ENCODE measurements at regions not wholly inside any gene's neighbourhood (a gene's known extent, or its start where the extent isn't known, plus 50 kb on each side); places are given as distances from the start of the nearest gene placed in this dataset.

GRCh38 chrY:19146296-19146695 lies 372.8 kb upstream of the HSFY2 start:
- no peaks in the 10 kb centered on the region for H3K27me3 ChIP-seq (ENCODE audit: control insufficient read depth in 3 of 3, insufficient read depth in 3 of 3, low read length in 3 of 3)
- no peaks in the 10 kb centered on the region for H3K4me1 ChIP-seq (ENCODE audit: control insufficient read depth in 3 of 3, insufficient read depth in 2 of 3, low read depth in 1 of 3, low read length in 2 of 3)
- no peak overlapping the region for H3K27ac ChIP-seq (ENCODE audit: low read depth in 1 of 3, low read length in 2 of 3)
- no peaks in the 10 kb centered on the region for H3K36me3 ChIP-seq (ENCODE audit: control insufficient read depth in 3 of 3, insufficient read depth in 2 of 3, low read depth in 1 of 3, low read length in 3 of 3)
- no peak for DNase-seq
- no peaks in the 10 kb centered on the region for H3K9me3 ChIP-seq (ENCODE audit: control insufficient read depth in 2 of 2, insufficient read depth in 1 of 2, low read depth in 1 of 2, low read length in 1 of 2)
- no peak for FAIRE-seq
- H3K4me3 ChIP-seq (ENCODE audit: low read depth in 1 of 3, low read length in 3 of 3), result no peak overlapping the region
- 0 to 17% methylated on average over 1 of the region's 1 CpG; no CpG with 5 or more reads in 1 of the 3 donors for WGBS, 3 donors

GRCh38 chrY:19142093-19142492 lies 368.6 kb upstream of the HSFY2 start:
- H3K36me3 ChIP-seq (ENCODE audit: control insufficient read depth in 3 of 3, insufficient read depth in 2 of 3, low read depth in 1 of 3, low read length in 3 of 3), result no peaks in the 10 kb centered on the region
- 49 to 57% methylated on average over 4 of the region's 4 CpGs; no CpG with 5 or more reads in 1 of the 3 donors for WGBS, 3 donors
- FAIRE-seq (no peak), DNase-seq (no peak)
- no peaks in the 10 kb centered on the region for H3K9me3 ChIP-seq (ENCODE audit: control insufficient read depth in 2 of 2, insufficient read depth in 1 of 2, low read depth in 1 of 2, low read length in 1 of 2)
- H3K4me1 ChIP-seq (ENCODE audit: control insufficient read depth in 3 of 3, insufficient read depth in 2 of 3, low read depth in 1 of 3, low read length in 2 of 3), result no peaks in the 10 kb centered on the region
- H3K27ac ChIP-seq (ENCODE audit: low read depth in 1 of 3, low read length in 2 of 3), result no peak overlapping the region
- no peaks in the 10 kb centered on the region for H3K27me3 ChIP-seq (ENCODE audit: control insufficient read depth in 3 of 3, insufficient read depth in 3 of 3, low read length in 3 of 3)
- no peak overlapping the region for H3K4me3 ChIP-seq (ENCODE audit: low read depth in 1 of 3, low read length in 3 of 3)

GRCh38 chrY:19140285-19140920 lies 366.9 kb upstream of the HSFY2 start:
- WGBS, 3 donors, result 80 to 92% methylated on average over 5 of the region's 5 CpGs; no CpG with 5 or more reads in 1 of the 3 donors
- no peak overlapping the region for H3K27ac ChIP-seq (ENCODE audit: low read depth in 1 of 3, low read length in 2 of 3)
- H3K9me3 ChIP-seq (ENCODE audit: control insufficient read depth in 2 of 2, insufficient read depth in 1 of 2, low read depth in 1 of 2, low read length in 1 of 2), result no peaks in the 10 kb centered on the region
- no peaks in the 10 kb centered on the region for H3K36me3 ChIP-seq (ENCODE audit: control insufficient read depth in 3 of 3, insufficient read depth in 2 of 3, low read depth in 1 of 3, low read length in 3 of 3)
- no peaks in the 10 kb centered on the region for H3K27me3 ChIP-seq (ENCODE audit: control insufficient read depth in 3 of 3, insufficient read depth in 3 of 3, low read length in 3 of 3)
- no peak for DNase-seq
- no peak overlapping the region for H3K4me3 ChIP-seq (ENCODE audit: low read depth in 1 of 3, low read length in 3 of 3)
- FAIRE-seq, result no peak
- H3K4me1 ChIP-seq (ENCODE audit: control insufficient read depth in 3 of 3, insufficient read depth in 2 of 3, low read depth in 1 of 3, low read length in 2 of 3), result no peaks in the 10 kb centered on the region

GRCh38 chrY:19134426-19134825 lies 360.9 kb upstream of the HSFY2 start:
- Histone ChIP-seq H3K4me1 (ENCODE audit: control insufficient read depth in 3 of 3, insufficient read depth in 2 of 3, low read depth in 1 of 3, low read length in 2 of 3) (no peaks in the 10 kb centered on the region), H3K27me3 (ENCODE audit: control insufficient read depth in 3 of 3, insufficient read depth in 3 of 3, low read length in 3 of 3) (no peaks in the 10 kb centered on the region)
- FAIRE-seq, result no peak

GRCh38 chrY:19130569-19131358 lies 357.2 kb upstream of the HSFY2 start:
- H3K27ac ChIP-seq (ENCODE audit: low read depth in 1 of 3, low read length in 2 of 3), result no peak overlapping the region
- FAIRE-seq (no peak), DNase-seq (peak in 1 of 2 donors; percentile 15)
- no peaks in the 10 kb centered on the region for H3K9me3 ChIP-seq (ENCODE audit: control insufficient read depth in 2 of 2, insufficient read depth in 1 of 2, low read depth in 1 of 2, low read length in 1 of 2)
- no peaks in the 10 kb centered on the region for H3K27me3 ChIP-seq (ENCODE audit: control insufficient read depth in 3 of 3, insufficient read depth in 3 of 3, low read length in 3 of 3)
- 12 to 67% (median 30%) methylated on average over 1 to 2 of the region's 2 CpGs for WGBS, 3 donors
- H3K4me1 ChIP-seq (ENCODE audit: control insufficient read depth in 3 of 3, insufficient read depth in 2 of 3, low read depth in 1 of 3, low read length in 2 of 3), result no peaks in the 10 kb centered on the region
- H3K4me3 ChIP-seq (ENCODE audit: low read depth in 1 of 3, low read length in 3 of 3), result no peak overlapping the region
- no peaks in the 10 kb centered on the region for H3K36me3 ChIP-seq (ENCODE audit: control insufficient read depth in 3 of 3, insufficient read depth in 2 of 3, low read depth in 1 of 3, low read length in 3 of 3)

More at GRCh38 chrY:19134426-19134825, 360.9 kb upstream of the HSFY2 start:
- H3K9me3 ChIP-seq (ENCODE audit: control insufficient read depth in 2 of 2, insufficient read depth in 1 of 2, low read depth in 1 of 2, low read length in 1 of 2), result no peaks in the 10 kb centered on the region
- DNase-seq, result no peak
- WGBS, 3 donors, result 69 to 73% methylated on average over 2 of the region's 2 CpGs; no CpG with 5 or more reads in 1 of the 3 donors
- H3K36me3 ChIP-seq (ENCODE audit: control insufficient read depth in 3 of 3, insufficient read depth in 2 of 3, low read depth in 1 of 3, low read length in 3 of 3), result no peaks in the 10 kb centered on the region
- H3K27ac ChIP-seq (ENCODE audit: low read depth in 1 of 3, low read length in 2 of 3), result no peak overlapping the region
- no peak overlapping the region for H3K4me3 ChIP-seq (ENCODE audit: low read depth in 1 of 3, low read length in 3 of 3)

GRCh38 chrY:19126889-19127288 lies 353.4 kb upstream of the HSFY2 start:
- no peaks in the 10 kb centered on the region for H3K9me3 ChIP-seq (ENCODE audit: control insufficient read depth in 2 of 2, insufficient read depth in 1 of 2, low read depth in 1 of 2, low read length in 1 of 2)
- DNase-seq, result no peak
- H3K27ac ChIP-seq (ENCODE audit: low read depth in 1 of 3, low read length in 2 of 3), result no peak overlapping the region
- WGBS, 3 donors, result 56% methylated on average over 1 of the region's 1 CpG; no CpG with 5 or more reads in 1 of the 3 donors
- no peaks in the 10 kb centered on the region for H3K27me3 ChIP-seq (ENCODE audit: control insufficient read depth in 3 of 3, insufficient read depth in 3 of 3, low read length in 3 of 3)
- no peaks in the 10 kb centered on the region for H3K36me3 ChIP-seq (ENCODE audit: control insufficient read depth in 3 of 3, insufficient read depth in 2 of 3, low read depth in 1 of 3, low read length in 3 of 3)
- no peak for FAIRE-seq
- H3K4me3 ChIP-seq (ENCODE audit: low read depth in 1 of 3, low read length in 3 of 3), result no peak overlapping the region
- H3K4me1 ChIP-seq (ENCODE audit: control insufficient read depth in 3 of 3, insufficient read depth in 2 of 3, low read depth in 1 of 3, low read length in 2 of 3), result no peaks in the 10 kb centered on the region

GRCh38 chrY:19124609-19125008 lies 351.1 kb upstream of the HSFY2 start:
- Histone ChIP-seq H3K4me1 (ENCODE audit: control insufficient read depth in 3 of 3, insufficient read depth in 2 of 3, low read depth in 1 of 3, low read length in 2 of 3) (no peaks in the 10 kb centered on the region), H3K9me3 (ENCODE audit: control insufficient read depth in 2 of 2, insufficient read depth in 1 of 2, low read depth in 1 of 2, low read length in 1 of 2) (no peaks in the 10 kb centered on the region), H3K36me3 (ENCODE audit: control insufficient read depth in 3 of 3, insufficient read depth in 2 of 3, low read depth in 1 of 3, low read length in 3 of 3) (no peaks in the 10 kb centered on the region), H3K27ac (ENCODE audit: low read depth in 1 of 3, low read length in 2 of 3) (no peak overlapping the region), H3K4me3 (ENCODE audit: low read depth in 1 of 3, low read length in 3 of 3) (no peak overlapping the region), H3K27me3 (ENCODE audit: control insufficient read depth in 3 of 3, insufficient read depth in 3 of 3, low read length in 3 of 3) (no peaks in the 10 kb centered on the region)
- DNase-seq (no peak), FAIRE-seq (no peak)
- WGBS, 3 donors, result 75 to 100% methylated on average over 2 of the region's 2 CpGs; no CpG with 5 or more reads in 1 of the 3 donors

GRCh38 chrY:19122450-19122849 lies 348.9 kb upstream of the HSFY2 start:
- DNase-seq (no peak), FAIRE-seq (no peak)
- H3K36me3 ChIP-seq (ENCODE audit: control insufficient read depth in 3 of 3, insufficient read depth in 2 of 3, low read depth in 1 of 3, low read length in 3 of 3), result no peaks in the 10 kb centered on the region
- no peak overlapping the region for H3K27ac ChIP-seq (ENCODE audit: low read depth in 1 of 3, low read length in 2 of 3)
- H3K4me1 ChIP-seq (ENCODE audit: control insufficient read depth in 3 of 3, insufficient read depth in 2 of 3, low read depth in 1 of 3, low read length in 2 of 3), result no peaks in the 10 kb centered on the region
- H3K27me3 ChIP-seq (ENCODE audit: control insufficient read depth in 3 of 3, insufficient read depth in 3 of 3, low read length in 3 of 3), result no peaks in the 10 kb centered on the region
- H3K9me3 ChIP-seq (ENCODE audit: control insufficient read depth in 2 of 2, insufficient read depth in 1 of 2, low read depth in 1 of 2, low read length in 1 of 2), result no peaks in the 10 kb centered on the region
- H3K4me3 ChIP-seq (ENCODE audit: low read depth in 1 of 3, low read length in 3 of 3), result no peak overlapping the region
